HG02973 (cell line): ENCODE measurements at regions not wholly inside any gene's neighbourhood (a gene's known extent, or its start where the extent isn't known, plus 50 kb on each side); places are given as distances from the start of the nearest gene placed in this dataset.

Experiments used
- ATAC-seq: cut with Tn5 transposase; IDR thresholded peaks from one replicate; pipeline ENCODE4 v1.9.1; 2021; ENCODE audit warnings: moderate library complexity; ENCODE audit not compliant: unreplicated experiment

GRCh38 chr17:69820876-69821473 is 254.1 kb upstream of the KCNJ16 start:
- no peak for ATAC-seq

- ATAC-seq = no peak
Measured at GRCh38 chr17:69822314-69822875, 252.6 kb upstream of the KCNJ16 start.

GRCh38 chr17:69828087-69828486 is 246.9 kb upstream of the KCNJ16 start:
- no peak for ATAC-seq

- ATAC-seq = no peak
Measured at GRCh38 chr17:69834494-69834893, 240.5 kb upstream of the KCNJ16 start.

GRCh38 chr17:69851736-69852135 is 223.3 kb upstream of the KCNJ16 start:
- ATAC-seq = no peak

- ATAC-seq = no peak
Measured at GRCh38 chr17:69853541-69854224, 221.3 kb upstream of the KCNJ16 start.

GRCh38 chr17:69854225-69854780 is 220.7 kb upstream of the KCNJ16 start:
- ATAC-seq = no peak

- ATAC-seq = no peak
Measured at GRCh38 chr17:69856946-69857345, 218.1 kb upstream of the KCNJ16 start.

GRCh38 chr17:69857412-69857835 is 217.6 kb upstream of the KCNJ16 start:
- no peak for ATAC-seq

- no peak for ATAC-seq
Measured at GRCh38 chr17:69858460-69858859, 216.6 kb upstream of the KCNJ16 start.

- no peak for ATAC-seq
Measured at GRCh38 chr17:69860142-69860680, 214.8 kb upstream of the KCNJ16 start.

- ATAC-seq = no peak
Measured at GRCh38 chr17:69864462-69864861, 210.6 kb upstream of the KCNJ16 start.

- peak; percentile 91 for ATAC-seq
Measured at GRCh38 chr17:69869667-69870066, 205.4 kb upstream of the KCNJ16 start.

- peak; percentile 56 for ATAC-seq
Measured at GRCh38 chr17:69870091-69870530, 204.9 kb upstream of the KCNJ16 start.

- no peak for ATAC-seq
Measured at GRCh38 chr17:69870751-69871199, 204.2 kb upstream of the KCNJ16 start.

GRCh38 chr17:69871318-69871717 is 203.7 kb upstream of the KCNJ16 start:
- no peak for ATAC-seq

- no peak for ATAC-seq
Measured at GRCh38 chr17:69872675-69873262, 202.3 kb upstream of the KCNJ16 start.

- no peak for ATAC-seq
Measured at GRCh38 chr17:69874175-69874670, 200.8 kb upstream of the KCNJ16 start.

GRCh38 chr17:69876757-69877156 is 198.3 kb upstream of the KCNJ16 start:
- no peak for ATAC-seq

GRCh38 chr17:69878661-69879060 is 196.4 kb upstream of the KCNJ16 start:
- ATAC-seq = no peak

GRCh38 chr17:69879576-69879975 is 195.4 kb upstream of the KCNJ16 start:
- ATAC-seq = no peak
